GM18498 (cell line): ENCODE measurements at regions not wholly inside any gene's neighbourhood (a gene's known extent, or its start where the extent isn't known, plus 50 kb on each side); places are given as distances from the start of the nearest gene placed in this dataset.

Experiments used
- ATAC-seq: cut with Tn5 transposase; IDR thresholded peaks from one replicate; pipeline ENCODE4 v1.9.1; 2021; ENCODE audit warnings: mild to moderate bottlenecking, moderate library complexity; ENCODE audit not compliant: unreplicated experiment

- no peak for ATAC-seq
These were observed 85.4 kb upstream of the KLF12 start for GRCh38 chr13:74219566-74219965.

GRCh38 chr13:74218291-74218690 is 84.1 kb upstream of the KLF12 start:
- no peak for ATAC-seq

GRCh38 chr13:74217811-74218210 is 83.6 kb upstream of the KLF12 start:
- no peak for ATAC-seq

GRCh38 chr13:74215420-74215819 is 81.2 kb upstream of the KLF12 start:
- no peak for ATAC-seq

GRCh38 chr13:74214321-74214720 is 80.1 kb upstream of the KLF12 start:
- ATAC-seq = no peak

GRCh38 chr13:74210693-74211393 is 76.6 kb upstream of the KLF12 start:
- no peak for ATAC-seq

GRCh38 chr13:74206855-74207254 is 72.7 kb upstream of the KLF12 start:
- ATAC-seq = no peak

- ATAC-seq = no peak
These were observed 71.9 kb upstream of the KLF12 start for GRCh38 chr13:74206061-74206561.

- no peak for ATAC-seq
These were observed 71.1 kb upstream of the KLF12 start for GRCh38 chr13:74205313-74205690.

GRCh38 chr13:74204602-74205312 is 70.6 kb upstream of the KLF12 start:
- no peak for ATAC-seq

GRCh38 chr13:74203576-74203975 is 69.4 kb upstream of the KLF12 start:
- ATAC-seq = no peak

GRCh38 chr13:74202129-74202813 is 68.1 kb upstream of the KLF12 start:
- no peak for ATAC-seq

- no peak for ATAC-seq
These were observed 67.3 kb upstream of the KLF12 start for GRCh38 chr13:74201530-74201929.

GRCh38 chr13:74200081-74200480 is 65.9 kb upstream of the KLF12 start:
- ATAC-seq = no peak

GRCh38 chr13:74197677-74198429 is 63.6 kb upstream of the KLF12 start:
- ATAC-seq = no peak

GRCh38 chr13:74194846-74195245 is 60.6 kb upstream of the KLF12 start:
- no peak for ATAC-seq

- ATAC-seq = no peak
These were observed 59.2 kb upstream of the KLF12 start for GRCh38 chr13:74193391-74193790.

GRCh38 chr13:74191410-74191809 is 57.2 kb upstream of the KLF12 start:
- ATAC-seq = no peak

- no peak for ATAC-seq
These were observed 56.8 kb upstream of the KLF12 start for GRCh38 chr13:74190999-74191398.

- no peak for ATAC-seq
These were observed 53.4 kb upstream of the KLF12 start for GRCh38 chr13:74187564-74187963.

GRCh38 chr13:74184283-74184682 is 50.1 kb upstream of the KLF12 start:
- no peak for ATAC-seq
